HEK293 (cell line): ENCODE measurements at regions not wholly inside any gene's neighbourhood (a gene's known extent, or its start where the extent isn't known, plus 50 kb on each side); places are given as distances from the start of the nearest gene placed in this dataset.

ENCODE experiments used
- GLIS1 ChIP-seq: fragments of 450-650 bp; formaldehyde crosslinking; IDR thresholded peaks from 2 replicates; pipeline ENCODE4 v1.5.1; 2016; ENCODE audit warnings: missing biosample characterization, missing genetic modification characterization
- KLF7 ChIP-seq: fragments of 450-650 bp; formaldehyde crosslinking; IDR thresholded peaks from 2 replicates; pipeline ENCODE4 v1.5.1; 2016; ENCODE audit warnings: missing biosample characterization, missing genetic modification characterization, borderline replicate concordance
- SCRT1 ChIP-seq: fragments of 450-650 bp; formaldehyde crosslinking; IDR thresholded peaks from 2 replicates; pipeline ENCODE4 v1.5.1; 2016; ENCODE audit warnings: missing biosample characterization, missing genetic modification characterization, borderline replicate concordance
- TSHZ1 ChIP-seq: fragments of 450-650 bp; formaldehyde crosslinking; IDR thresholded peaks from 2 replicates; pipeline ENCODE4 v1.5.1; 2016; ENCODE audit warnings: missing biosample characterization, missing genetic modification characterization, borderline replicate concordance
- YY1 ChIP-seq: fragments of 450-650 bp; formaldehyde crosslinking; IDR thresholded peaks from 2 replicates; pipeline ENCODE4 v1.5.1; 2018; ENCODE audit warnings: missing biosample characterization, missing genetic modification characterization
- ZBTB11 ChIP-seq: fragments of 450-650 bp; formaldehyde crosslinking; conservative IDR thresholded peaks from 2 replicates; pipeline ENCODE4 v1.5.1; 2016; ENCODE audit warnings: low read depth, missing biosample characterization, missing genetic modification characterization
- ZBTB48 ChIP-seq: fragments of 450-650 bp; formaldehyde crosslinking; IDR thresholded peaks from 2 replicates; pipeline ENCODE4 v1.5.1; 2016; ENCODE audit warnings: missing biosample characterization, missing genetic modification characterization
- ZBTB7A ChIP-seq: fragments of 450-650 bp; formaldehyde crosslinking; IDR thresholded peaks from 2 replicates; pipeline ENCODE4 v1.5.1; 2016; ENCODE audit warnings: low read depth, missing biosample characterization, missing genetic modification characterization
- ZEB2 ChIP-seq: fragments of 450-650 bp; formaldehyde crosslinking; IDR thresholded peaks from 2 replicates; pipeline ENCODE4 v1.5.1; 2016; ENCODE audit warnings: missing biosample characterization, missing genetic modification characterization
- ZNF114 ChIP-seq: fragments of 450-650 bp; formaldehyde crosslinking; IDR thresholded peaks from 2 replicates; pipeline ENCODE4 v1.5.0; 2017; ENCODE audit warnings: missing biosample characterization, missing genetic modification characterization
- ZNF16 ChIP-seq: fragments of 450-650 bp; formaldehyde crosslinking; IDR thresholded peaks from 2 replicates; pipeline ENCODE4 v1.5.1; 2016; ENCODE audit warnings: low read depth, missing biosample characterization, missing genetic modification characterization
- ZNF169 ChIP-seq: fragments of 450-650 bp; formaldehyde crosslinking; IDR thresholded peaks from 2 replicates; pipeline ENCODE4 v1.5.1; 2016; ENCODE audit warnings: missing biosample characterization, missing genetic modification characterization
- ZNF184 ChIP-seq: fragments of 450-650 bp; IDR thresholded peaks from 2 replicates; pipeline ENCODE4 v1.5.1; 2018; ENCODE audit warnings: missing biosample characterization, mild to moderate bottlenecking, missing genetic modification characterization
- ZNF239 ChIP-seq: fragments of 450-650 bp; formaldehyde crosslinking; IDR thresholded peaks from 2 replicates; pipeline ENCODE4 v1.5.1; 2016; ENCODE audit warnings: missing biosample characterization, missing genetic modification characterization
- ZNF266 ChIP-seq: fragments of 450-650 bp; formaldehyde crosslinking; IDR thresholded peaks from 2 replicates; pipeline ENCODE4 v1.5.1; 2016; ENCODE audit warnings: missing biosample characterization, missing genetic modification characterization, low read depth
- ZNF513 ChIP-seq: fragments of 450-650 bp; IDR thresholded peaks from 2 replicates; pipeline ENCODE4 v1.5.1; 2018; ENCODE audit warnings: missing biosample characterization, missing genetic modification characterization
- ZNF571 ChIP-seq: fragments of 450-650 bp; formaldehyde crosslinking; IDR thresholded peaks from 2 replicates; pipeline ENCODE4 v1.5.0; 2017; ENCODE audit warnings: missing biosample characterization, missing genetic modification characterization
- ZNF621 ChIP-seq: fragments of 450-650 bp; formaldehyde crosslinking; IDR thresholded peaks from 2 replicates; pipeline ENCODE4 v1.5.1; 2017; ENCODE audit warnings: missing biosample characterization, missing genetic modification characterization
- ZNF624 ChIP-seq: fragments of 450-650 bp; formaldehyde crosslinking; IDR thresholded peaks from 2 replicates; pipeline ENCODE4 v1.5.1; 2017; ENCODE audit warnings: missing biosample characterization, missing genetic modification characterization
- ZNF660 ChIP-seq: fragments of 450-650 bp; IDR thresholded peaks from 2 replicates; pipeline ENCODE4 v1.5.1; 2018; ENCODE audit warnings: missing biosample characterization, mild to moderate bottlenecking, missing genetic modification characterization
- ZNF664 ChIP-seq: fragments of 450-650 bp; formaldehyde crosslinking; IDR thresholded peaks from 2 replicates; pipeline ENCODE4 v1.5.1; 2016; ENCODE audit warnings: missing biosample characterization, missing genetic modification characterization
- ZNF768 ChIP-seq: fragments of 450-650 bp; formaldehyde crosslinking; IDR thresholded peaks from 2 replicates; pipeline ENCODE4 v1.5.1; 2018; ENCODE audit warnings: missing biosample characterization, mild to moderate bottlenecking, missing genetic modification characterization
- ZNF785 ChIP-seq: fragments of 450-650 bp; formaldehyde crosslinking; IDR thresholded peaks from 2 replicates; pipeline ENCODE4 v1.5.1; 2016; ENCODE audit warnings: missing biosample characterization, missing genetic modification characterization
- ZNF830 ChIP-seq: fragments of 450-650 bp; IDR thresholded peaks from 2 replicates; pipeline ENCODE4 v1.5.0; 2018; ENCODE audit warnings: missing biosample characterization, missing genetic modification characterization, low read depth, mild to moderate bottlenecking, moderate library complexity
- ZSCAN30 ChIP-seq: fragments of 450-650 bp; IDR thresholded peaks from 2 replicates; pipeline ENCODE4 v1.5.1; 2018; ENCODE audit warnings: missing biosample characterization, mild to moderate bottlenecking, missing genetic modification characterization, moderate library complexity
- ZXDB ChIP-seq: fragments of 450-650 bp; formaldehyde crosslinking; IDR thresholded peaks from 2 replicates; pipeline ENCODE4 v1.5.1; 2016; ENCODE audit warnings: missing biosample characterization, missing genetic modification characterization
- TF ChIP-seq, protein P1 (sequence below): fragments of 450-650 bp; formaldehyde crosslinking; IDR thresholded peaks from 2 replicates; pipeline ENCODE4 v1.5.1; 2017; ENCODE audit warnings: missing biosample characterization, missing genetic modification characterization

DNA sequence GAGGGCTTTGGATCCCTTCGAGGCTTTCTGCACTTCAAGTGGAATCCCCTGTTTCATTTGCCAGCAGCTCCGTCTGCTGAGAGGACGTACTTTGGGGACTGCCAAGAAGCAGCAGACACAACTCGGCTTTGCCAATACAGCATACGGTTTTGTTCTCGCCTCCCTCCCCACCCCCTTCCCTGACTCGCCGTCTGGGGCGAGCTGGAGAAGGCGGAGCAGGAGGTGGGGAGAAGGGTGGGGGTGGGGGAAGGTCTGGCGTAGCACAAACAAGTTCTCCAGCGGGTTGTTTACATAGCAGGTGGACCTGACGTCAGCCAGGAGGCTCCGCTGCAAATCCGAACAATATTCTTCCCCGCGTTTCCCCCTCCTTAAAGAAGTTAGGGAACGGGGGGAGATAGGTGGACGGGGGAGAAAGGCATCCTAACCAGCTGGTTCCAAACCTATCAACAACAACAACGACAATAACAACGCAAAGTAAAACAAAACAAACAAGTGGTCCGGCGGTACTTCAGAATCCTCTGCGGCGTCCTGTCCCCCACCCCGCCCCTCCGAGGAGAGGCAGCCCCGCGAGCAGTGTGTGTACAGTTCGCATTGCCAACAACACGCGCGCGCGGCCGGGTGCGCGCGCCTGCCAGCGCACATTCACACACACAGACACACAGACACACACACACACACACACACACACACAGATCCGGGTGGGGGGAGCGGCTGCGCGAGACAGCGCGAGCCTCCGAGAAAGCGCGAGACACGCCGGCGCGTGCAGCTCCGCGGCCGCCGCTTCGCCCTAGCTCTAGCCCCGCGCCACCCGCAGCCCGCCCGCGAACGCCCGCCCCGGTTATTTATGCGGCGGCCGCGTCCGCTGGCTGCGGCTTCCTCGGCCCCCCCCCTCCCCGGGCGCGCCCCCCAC lies 167.0 kb upstream of the PPP1R3A start (continued):
- TF ChIP-seq ZNF16 (tag by site-specific recombination): 0 out of 2 replicates have a peak, but pooled peaks have one; percentile 3
- TF ChIP-seq ZNF660 (tag by site-specific recombination): peak; percentile 70
- TF ChIP-seq ZBTB7A (tag by site-specific recombination): peak; percentile 81
- peak; percentile 89 for TF ChIP-seq SCRT1 (tag by site-specific recombination)
- TF ChIP-seq ZXDB (tag by site-specific recombination): peak; percentile 88
- peak; percentile 30; the same call in 1 of the 2 replicates for TF ChIP-seq GLIS1
- peak; percentile 58 for TF ChIP-seq ZBTB11 (tag by site-specific recombination)
- TF ChIP-seq TSHZ1 (tag by site-specific recombination): peak; percentile 77; the same call in 1 of the 2 replicates
- peak; percentile 60; the same call in 1 of the 2 replicates for TF ChIP-seq ZNF169 (tag by site-specific recombination)
- peak; percentile 95 for TF ChIP-seq ZEB2
- peak; percentile 82 for TF ChIP-seq ZBTB48 (tag by site-specific recombination)
- TF ChIP-seq ZNF184 (tag by site-specific recombination): 0 out of 2 replicates have a peak, but pooled peaks have one; percentile 52
- TF ChIP-seq YY1: no peak
- peak; percentile 90 for TF ChIP-seq ZSCAN30 (tag by site-specific recombination)
- TF ChIP-seq, protein P1, sequence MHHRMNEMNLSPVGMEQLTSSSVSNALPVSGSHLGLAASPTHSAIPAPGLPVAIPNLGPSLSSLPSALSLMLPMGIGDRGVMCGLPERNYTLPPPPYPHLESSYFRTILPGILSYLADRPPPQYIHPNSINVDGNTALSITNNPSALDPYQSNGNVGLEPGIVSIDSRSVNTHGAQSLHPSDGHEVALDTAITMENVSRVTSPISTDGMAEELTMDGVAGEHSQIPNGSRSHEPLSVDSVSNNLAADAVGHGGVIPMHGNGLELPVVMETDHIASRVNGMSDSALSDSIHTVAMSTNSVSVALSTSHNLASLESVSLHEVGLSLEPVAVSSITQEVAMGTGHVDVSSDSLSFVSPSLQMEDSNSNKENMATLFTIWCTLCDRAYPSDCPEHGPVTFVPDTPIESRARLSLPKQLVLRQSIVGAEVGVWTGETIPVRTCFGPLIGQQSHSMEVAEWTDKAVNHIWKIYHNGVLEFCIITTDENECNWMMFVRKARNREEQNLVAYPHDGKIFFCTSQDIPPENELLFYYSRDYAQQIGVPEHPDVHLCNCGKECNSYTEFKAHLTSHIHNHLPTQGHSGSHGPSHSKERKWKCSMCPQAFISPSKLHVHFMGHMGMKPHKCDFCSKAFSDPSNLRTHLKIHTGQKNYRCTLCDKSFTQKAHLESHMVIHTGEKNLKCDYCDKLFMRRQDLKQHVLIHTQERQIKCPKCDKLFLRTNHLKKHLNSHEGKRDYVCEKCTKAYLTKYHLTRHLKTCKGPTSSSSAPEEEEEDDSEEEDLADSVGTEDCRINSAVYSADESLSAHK (tag by site-specific recombination): peak; percentile 60
- TF ChIP-seq ZNF513: no peak
- TF ChIP-seq ZNF114 (tag by site-specific recombination): no peak
- peak; percentile 10; the same call in 1 of the 2 replicates for TF ChIP-seq ZNF768
- peak; percentile 34; the same call in 1 of the 2 replicates for TF ChIP-seq ZNF664 (tag by site-specific recombination)
- TF ChIP-seq ZNF239 (tag by site-specific recombination): 0 out of 2 replicates have a peak, but pooled peaks have one; percentile 24
- TF ChIP-seq KLF7: peak; percentile 73; the same call in 1 of the 2 replicates
- TF ChIP-seq ZNF571: no peak
- no peak for TF ChIP-seq ZNF830 (tag by site-specific recombination)
- TF ChIP-seq ZNF785: peak; percentile 87
- TF ChIP-seq ZNF621: no peak
- TF ChIP-seq ZNF624 (tag by site-specific recombination): no peak
- TF ChIP-seq ZNF266 (tag by site-specific recombination): 0 out of 2 replicates have a peak, but pooled peaks have one; percentile 27
